Neuronal stem cell (in vitro differentiated cells): ENCODE measurements at regions not wholly inside any gene's neighbourhood (a gene's known extent, or its start where the extent isn't known, plus 50 kb on each side); places are given as distances from the start of the nearest gene placed in this dataset.
"Not testable (repeated sequence)": the region's sequence is repeated elsewhere in the genome, so short reads cannot be mapped to it uniquely, and the experiment has no call there.

Experiments
- DNase-seq: peaks from one replicate; pipeline ENCODE4 v3.0.0-alpha.2; 2013; ENCODE audit warnings: low spot score
- H2AFZ ChIP-seq: one replicate; pipeline ENCODE4 v1.6.1; 2013; ENCODE audit warnings: mild to moderate bottlenecking, low read length, inconsistent platforms
- H2AK5ac ChIP-seq: 2 replicates; pipeline ENCODE4 v1.6.1; 2013; ENCODE audit warnings: low read depth, mild to moderate bottlenecking, inconsistent platforms, low read length, moderate library complexity, mixed read lengths
- H2BK120ac ChIP-seq: 2 replicates; pipeline ENCODE4 v1.6.1; 2013; ENCODE audit warnings: low read depth, mild to moderate bottlenecking, inconsistent platforms, low read length, moderate library complexity, mixed read lengths
- H2BK12ac ChIP-seq: one replicate; pipeline ENCODE4 v1.6.1; 2013; ENCODE audit warnings: low read length, inconsistent platforms
- H2BK15ac ChIP-seq: 2 replicates; pipeline ENCODE4 v1.6.1; 2013; ENCODE audit warnings: mild to moderate bottlenecking, low read length, inconsistent platforms, mixed read lengths
- H2BK5ac ChIP-seq: one replicate; pipeline ENCODE4 v1.6.1; 2013; ENCODE audit warnings: inconsistent platforms, mild to moderate bottlenecking, low read length, moderate library complexity
- H3K14ac ChIP-seq: one replicate; pipeline ENCODE4 v1.6.1; 2013; ENCODE audit warnings: low read length, inconsistent platforms
- H3K18ac ChIP-seq: 2 replicates; pipeline ENCODE4 v1.6.1; 2013; ENCODE audit warnings: low read length, inconsistent platforms
- H3K23ac ChIP-seq: 2 replicates; pipeline ENCODE4 v1.6.1; 2013; ENCODE audit warnings: low read depth, mild to moderate bottlenecking, mixed read lengths, low read length, inconsistent platforms; ENCODE audit not compliant: poor library complexity
- H3K27ac ChIP-seq: replicated peaks from 3 replicates; pipeline ENCODE4 v1.5.1; 2013; ENCODE audit warnings: low read length, inconsistent platforms
- H3K27me3 ChIP-seq, 3 experiments: 2 replicates each; pipeline ENCODE4 v1.6.1; 2013; ENCODE audit warnings: low read length in 3 of 3, mild to moderate bottlenecking in 2 of 3, inconsistent platforms in 1 of 3, low read depth in 1 of 3, mixed read lengths in 1 of 3, moderate library complexity in 1 of 3; ENCODE audit not compliant: control insufficient read depth in 3 of 3, insufficient read depth in 3 of 3
- H3K36me3 ChIP-seq, 2 donors: replicated peaks in 1 of 2; 2 replicates each; pipeline ENCODE4 v1.6.1; 2013; ENCODE audit warnings: low read length in 2 of 2; ENCODE audit not compliant: control insufficient read depth in 2 of 2, insufficient read depth in 2 of 2
- H3K4ac ChIP-seq: 2 replicates; pipeline ENCODE4 v1.6.1; 2013; ENCODE audit warnings: inconsistent platforms, mild to moderate bottlenecking, low read length, moderate library complexity
- H3K4me1 ChIP-seq, 2 donors: 1 replicate in 1 of 2; 2 replicates in 1 of 2; pipeline ENCODE4 v1.6.1; 2013; ENCODE audit warnings: low read length in 2 of 2, low read depth in 1 of 2; ENCODE audit not compliant: control insufficient read depth in 2 of 2, insufficient read depth in 1 of 2
- H3K4me2 ChIP-seq: one replicate; pipeline ENCODE4 v1.6.1; 2013; ENCODE audit warnings: mild to moderate bottlenecking, low read length, inconsistent platforms; ENCODE audit not compliant: insufficient read depth, poor library complexity, severe bottlenecking
- H3K4me3 ChIP-seq, 2 donors: 2 replicates each; pipeline ENCODE4 v1.5.1; 2013; ENCODE audit warnings: low read length in 2 of 2, mild to moderate bottlenecking in 2 of 2, inconsistent platforms in 1 of 2, moderate library complexity in 1 of 2
- H3K79me1 ChIP-seq: one replicate; pipeline ENCODE4 v1.6.1; 2013; ENCODE audit warnings: low read depth, mild to moderate bottlenecking, inconsistent platforms, low read length, moderate library complexity
- H3K9ac ChIP-seq: one replicate; pipeline ENCODE4 v1.6.1; 2013; ENCODE audit warnings: mild to moderate bottlenecking, low read depth, low read length, inconsistent platforms; ENCODE audit not compliant: poor library complexity
- H3K9me3 ChIP-seq, 2 donors: replicated peaks in 1 of 2; 2 replicates each; pipeline versions ENCODE3 to v1.6.1; 2013; ENCODE audit warnings: low read length in 2 of 2, mild to moderate bottlenecking in 2 of 2, inconsistent platforms in 1 of 2, low read depth in 1 of 2, mixed read lengths in 1 of 2, moderate library complexity in 1 of 2; ENCODE audit not compliant: control insufficient read depth in 2 of 2, insufficient read depth in 1 of 2
- H4K8ac ChIP-seq: one replicate; pipeline ENCODE4 v1.6.1; 2013; ENCODE audit warnings: low read depth, mild to moderate bottlenecking, inconsistent platforms, low read length, moderate library complexity
- H4K91ac ChIP-seq: one replicate; pipeline ENCODE4 v1.6.1; 2013; ENCODE audit warnings: low read length, low read depth, mild to moderate bottlenecking, inconsistent platforms; ENCODE audit not compliant: poor library complexity
- WGBS, 2 donors: extraction: QIAGEN DNeasy Blood & Tissue Kit; methylation state at CpG; one replicate each; pipeline ENCODE4 v1.1.7; 2013; ENCODE audit warnings: missing lambda C conversion rate in 2 of 2, mixed read lengths in 1 of 2; ENCODE audit not compliant: insufficient read length in 2 of 2, insufficient replicate concordance in 1 of 2; ENCODE audit errors: extremely low coverage in 2 of 2; 5-methylcytosine and 5-hydroxymethylcytosine counted together

GRCh38 chr9:39604089-39604488 lies 248.6 kb downstream of the SPATA31A1 start:
- H4K8ac ChIP-seq, H2BK12ac ChIP-seq, H4K91ac ChIP-seq, H3K27ac ChIP-seq, H2AK5ac ChIP-seq, H3K9me3 ChIP-seq, H2BK5ac ChIP-seq, H3K4me2 ChIP-seq, H3K4me1 ChIP-seq, H3K23ac ChIP-seq, H3K14ac ChIP-seq, H3K27me3 ChIP-seq, H3K4ac ChIP-seq, H3K9ac ChIP-seq, H3K79me1 ChIP-seq, H2BK15ac ChIP-seq, H3K18ac ChIP-seq, H2BK120ac ChIP-seq, H3K4me3 ChIP-seq, H2AFZ ChIP-seq, H3K36me3 ChIP-seq, DNase-seq: not testable (repeated sequence)
- no CpG with 5 or more reads among the region's 24 CpGs for WGBS, 2 donors

DNA sequence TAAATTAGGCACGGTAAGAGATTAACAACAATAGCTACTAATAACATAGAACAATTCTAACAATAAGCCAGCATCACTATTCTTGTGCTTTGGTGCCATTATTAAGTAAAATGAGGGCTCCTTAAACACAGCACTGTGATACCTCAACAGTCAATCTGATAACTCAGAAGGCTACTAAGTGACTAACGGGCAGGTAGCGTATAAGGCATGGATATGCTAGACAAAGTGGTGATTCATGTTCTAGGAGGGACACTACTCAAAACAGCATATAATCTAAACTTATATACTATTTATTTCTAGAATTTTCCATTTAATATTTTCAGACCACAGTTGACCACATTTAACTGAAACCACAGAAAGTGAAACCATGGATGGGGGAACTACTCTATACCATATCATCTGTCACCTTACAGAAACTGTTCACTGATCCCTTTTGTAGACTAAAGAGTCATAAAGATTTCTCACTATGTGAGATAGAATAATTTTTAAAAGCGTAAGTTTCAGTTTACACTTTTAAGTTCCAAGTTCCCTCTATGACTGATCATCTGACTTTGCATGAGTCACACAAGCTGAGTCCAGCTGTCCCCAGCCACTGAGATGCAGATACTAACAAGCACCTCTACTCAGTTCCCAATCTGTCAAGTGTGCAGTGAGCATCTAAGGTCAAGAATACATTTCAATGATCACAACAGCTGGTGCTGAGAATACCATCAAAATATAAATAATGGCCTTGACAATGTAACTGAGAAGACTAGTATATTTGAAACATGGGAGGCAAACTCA lies 256.2 kb downstream of the SPATA31A1 start:
- not testable (repeated sequence) for H3K23ac ChIP-seq, H3K18ac ChIP-seq, H3K36me3 ChIP-seq, H2BK120ac ChIP-seq, H2BK12ac ChIP-seq, H3K9me3 ChIP-seq, H3K14ac ChIP-seq, H3K4me2 ChIP-seq, H2AFZ ChIP-seq, H3K4ac ChIP-seq, H4K91ac ChIP-seq, DNase-seq, H3K4me1 ChIP-seq, H2BK5ac ChIP-seq, H2AK5ac ChIP-seq, H3K27me3 ChIP-seq, H3K27ac ChIP-seq, H2BK15ac ChIP-seq, H3K4me3 ChIP-seq, H3K9ac ChIP-seq, H3K79me1 ChIP-seq, H4K8ac ChIP-seq
- WGBS, 2 donors: no CpG with 5 or more reads among the region's 4 CpGs

GRCh38 chr9:39616480-39616879 lies 261.0 kb downstream of the SPATA31A1 start:
- H3K4me1 ChIP-seq, H2AK5ac ChIP-seq, H4K8ac ChIP-seq, H2BK15ac ChIP-seq, H3K27me3 ChIP-seq, H4K91ac ChIP-seq, H2BK5ac ChIP-seq, H3K4ac ChIP-seq, H3K14ac ChIP-seq, H3K79me1 ChIP-seq, H3K4me2 ChIP-seq, H3K9ac ChIP-seq, H2BK120ac ChIP-seq, H3K18ac ChIP-seq, H2AFZ ChIP-seq, DNase-seq, H3K23ac ChIP-seq, H3K27ac ChIP-seq, H3K36me3 ChIP-seq, H2BK12ac ChIP-seq, H3K4me3 ChIP-seq, H3K9me3 ChIP-seq: not testable (repeated sequence)
- WGBS, 2 donors: no CpG with 5 or more reads among the region's 4 CpGs

DNA sequence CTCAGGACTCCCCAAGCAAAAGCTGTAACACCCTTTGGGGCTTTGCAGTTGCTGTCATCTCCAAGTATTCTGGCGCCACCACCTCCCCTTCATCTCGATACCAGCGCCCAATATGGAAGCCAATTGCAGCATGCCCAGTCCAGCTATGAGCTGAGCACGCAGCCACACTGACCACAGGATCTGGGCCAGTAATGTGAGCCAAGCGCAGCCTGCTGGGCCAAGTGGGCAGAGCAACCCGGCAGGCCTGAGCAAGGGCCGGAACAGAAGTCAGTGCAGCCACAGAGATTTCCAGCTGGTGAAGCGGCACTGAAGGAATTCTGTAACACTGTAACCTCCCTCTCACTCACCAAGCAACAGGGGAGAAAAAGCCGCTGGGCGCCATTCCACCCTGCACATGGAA lies 268.6 kb downstream of the SPATA31A1 start:
- not testable (repeated sequence) for H3K4ac ChIP-seq, H3K9ac ChIP-seq, H2BK120ac ChIP-seq, H2BK12ac ChIP-seq, H2BK15ac ChIP-seq, H3K4me3 ChIP-seq, H3K14ac ChIP-seq, H3K4me2 ChIP-seq, H3K23ac ChIP-seq, H3K18ac ChIP-seq, H2BK5ac ChIP-seq, H3K4me1 ChIP-seq, H2AK5ac ChIP-seq, H3K27me3 ChIP-seq, DNase-seq, H3K36me3 ChIP-seq, H3K9me3 ChIP-seq, H4K8ac ChIP-seq, H3K27ac ChIP-seq, H2AFZ ChIP-seq, H3K79me1 ChIP-seq, H4K91ac ChIP-seq
- WGBS, 2 donors: no CpG with 5 or more reads among the region's 10 CpGs
